Central memory CD8-positive, alpha-beta T cell (primary cell): ENCODE measurements at regions not wholly inside any gene's neighbourhood (a gene's known extent, or its start where the extent isn't known, plus 50 kb on each side); places are given as distances from the start of the nearest gene placed in this dataset.

Source experiments
- ATAC-seq: fragments of 150-1000 bp; cut with Tn5 transposase; replicated peaks from 2 replicates; pipeline ENCODE4 v1.10.0; 2022; ENCODE audit warnings: mild to moderate bottlenecking, moderate FRiP score, moderate number of reproducible peaks; ENCODE audit not compliant: poor library complexity, severe bottlenecking; ENCODE audit errors: extremely low read depth
- DNase-seq, 2 donors: peaks; one replicate each; pipeline ENCODE4 v3.0.0; 2021; ENCODE audit warnings: low spot score in 2 of 2
- H3K27ac Mint-ChIP-seq: one replicate; pipeline ENCODE4 v1.8.0; 2022; ENCODE audit warnings: low read depth, mild to moderate bottlenecking, moderate library complexity, mixed read lengths
- H3K27me3 Mint-ChIP-seq: one replicate; pipeline ENCODE4 v1.8.0; 2022; ENCODE audit warnings: mixed read lengths
- H3K36me3 Mint-ChIP-seq: one replicate; pipeline ENCODE4 v1.8.0; 2022; ENCODE audit warnings: mild to moderate bottlenecking, moderate library complexity, mixed read lengths; ENCODE audit not compliant: insufficient read depth
- H3K4me1 Mint-ChIP-seq: one replicate; pipeline ENCODE4 v1.8.0; 2022; ENCODE audit warnings: mixed read lengths
- H3K4me3 Mint-ChIP-seq: one replicate; pipeline ENCODE4 v1.8.0; 2022; ENCODE audit warnings: mild to moderate bottlenecking, moderate library complexity, mixed read lengths
- H3K9me3 Mint-ChIP-seq: one replicate; pipeline ENCODE4 v1.8.0; 2022; ENCODE audit warnings: mixed read lengths

GRCh38 chr3:166351461-166351860, 514.2 kb upstream of the BCHE start:
- H3K4me1 Mint-ChIP-seq: no peaks in the 10 kb centered on the region
- ATAC-seq (no peak), DNase-seq (no peak)
- no peaks in the 10 kb centered on the region for H3K36me3 Mint-ChIP-seq
- H3K4me3 Mint-ChIP-seq: no peak overlapping the region
- peaks cover 18% of the 10 kb centered on the region for H3K9me3 Mint-ChIP-seq
- H3K27me3 Mint-ChIP-seq: no peaks in the 10 kb centered on the region
- no peak overlapping the region for H3K27ac Mint-ChIP-seq

- Mint-ChIP-seq H3K4me1 (no peaks in the 10 kb centered on the region), H3K4me3 (no peak overlapping the region), H3K27ac (no peak overlapping the region), H3K9me3 (peaks cover 13% of the 10 kb centered on the region), H3K36me3 (no peaks in the 10 kb centered on the region), H3K27me3 (no peaks in the 10 kb centered on the region)
- DNase-seq: no peak
- ATAC-seq: no peak
Measured at GRCh38 chr3:166340604-166341266, 503.5 kb upstream of the BCHE start.

- Mint-ChIP-seq H3K36me3 (no peaks in the 10 kb centered on the region), H3K27ac (no peak overlapping the region), H3K4me1 (no peaks in the 10 kb centered on the region), H3K27me3 (no peaks in the 10 kb centered on the region), H3K9me3 (peaks cover 17% of the 10 kb centered on the region), H3K4me3 (no peak overlapping the region)
- no peak for ATAC-seq
- no peak for DNase-seq
Measured at GRCh38 chr3:166324401-166324800, 487.2 kb upstream of the BCHE start.

- Mint-ChIP-seq H3K4me3 (no peak overlapping the region), H3K27ac (no peak overlapping the region), H3K27me3 (no peaks in the 10 kb centered on the region), H3K4me1 (no peaks in the 10 kb centered on the region), H3K9me3 (peaks cover 6% of the 10 kb centered on the region), H3K36me3 (no peaks in the 10 kb centered on the region)
- ATAC-seq: no peak
- DNase-seq: no peak
Measured at GRCh38 chr3:166322391-166322790, 485.2 kb upstream of the BCHE start.

- Mint-ChIP-seq H3K27ac (no peak overlapping the region), H3K9me3 (peaks cover 11% of the 10 kb centered on the region), H3K4me3 (no peak overlapping the region), H3K4me1 (no peaks in the 10 kb centered on the region), H3K27me3 (no peaks in the 10 kb centered on the region), H3K36me3 (no peaks in the 10 kb centered on the region)
- no peak for DNase-seq
- no peak for ATAC-seq
Measured at GRCh38 chr3:166307756-166308350, 470.6 kb upstream of the BCHE start.

GRCh38 chr3:166304584-166304983, 467.4 kb upstream of the BCHE start:
- no peak overlapping the region for H3K27ac Mint-ChIP-seq
- ATAC-seq (no peak), DNase-seq (no peak)
- H3K27me3 Mint-ChIP-seq: no peaks in the 10 kb centered on the region
- H3K4me3 Mint-ChIP-seq: no peak overlapping the region
- H3K4me1 Mint-ChIP-seq: no peaks in the 10 kb centered on the region
- H3K9me3 Mint-ChIP-seq: peaks cover 24% of the 10 kb centered on the region
- H3K36me3 Mint-ChIP-seq: no peaks in the 10 kb centered on the region

GRCh38 chr3:166303681-166304080, 466.5 kb upstream of the BCHE start:
- DNase-seq (no peak), ATAC-seq (no peak)
- H3K4me3 Mint-ChIP-seq: no peak overlapping the region
- no peaks in the 10 kb centered on the region for H3K4me1 Mint-ChIP-seq
- no peaks in the 10 kb centered on the region for H3K27me3 Mint-ChIP-seq
- H3K9me3 Mint-ChIP-seq: peaks cover 28% of the 10 kb centered on the region
- no peak overlapping the region for H3K27ac Mint-ChIP-seq
- H3K36me3 Mint-ChIP-seq: no peaks in the 10 kb centered on the region

GRCh38 chr3:166302331-166302730, 465.1 kb upstream of the BCHE start:
- Mint-ChIP-seq H3K27ac (no peak overlapping the region), H3K9me3 (peaks cover 29% of the 10 kb centered on the region), H3K4me3 (no peak overlapping the region), H3K27me3 (no peaks in the 10 kb centered on the region), H3K4me1 (no peaks in the 10 kb centered on the region), H3K36me3 (peaks cover 2% of the 10 kb centered on the region)
- no peak for ATAC-seq
- no peak for DNase-seq

GRCh38 chr3:166296179-166296783, 459.1 kb upstream of the BCHE start:
- H3K4me3 Mint-ChIP-seq: no peak overlapping the region
- no peaks in the 10 kb centered on the region for H3K27me3 Mint-ChIP-seq
- H3K9me3 Mint-ChIP-seq: peaks cover 44% of the 10 kb centered on the region
- DNase-seq (no peak), ATAC-seq (no peak)
- H3K4me1 Mint-ChIP-seq: no peaks in the 10 kb centered on the region
- H3K27ac Mint-ChIP-seq: no peak overlapping the region
- H3K36me3 Mint-ChIP-seq: peaks cover 2% of the 10 kb centered on the region

- ATAC-seq: no peak
- H3K4me1 Mint-ChIP-seq: no peaks in the 10 kb centered on the region
- peaks cover 34% of the 10 kb centered on the region for H3K9me3 Mint-ChIP-seq
- no peak for DNase-seq
- H3K36me3 Mint-ChIP-seq: no peaks in the 10 kb centered on the region
- H3K27ac Mint-ChIP-seq: no peak overlapping the region
- no peak overlapping the region for H3K4me3 Mint-ChIP-seq
- H3K27me3 Mint-ChIP-seq: no peaks in the 10 kb centered on the region
Measured at GRCh38 chr3:166291186-166291955, 454.1 kb upstream of the BCHE start.

GRCh38 chr3:166285001-166285400, 447.8 kb upstream of the BCHE start:
- Mint-ChIP-seq H3K27me3 (no peaks in the 10 kb centered on the region), H3K9me3 (peaks cover 15% of the 10 kb centered on the region), H3K4me3 (no peak overlapping the region), H3K4me1 (no peaks in the 10 kb centered on the region), H3K27ac (no peak overlapping the region), H3K36me3 (no peaks in the 10 kb centered on the region)
- DNase-seq (no peak), ATAC-seq (no peak)

- Mint-ChIP-seq H3K27me3 (no peaks in the 10 kb centered on the region), H3K4me3 (no peak overlapping the region), H3K9me3 (peaks cover 21% of the 10 kb centered on the region), H3K4me1 (no peaks in the 10 kb centered on the region), H3K27ac (no peak overlapping the region), H3K36me3 (no peaks in the 10 kb centered on the region)
- DNase-seq (no peak), ATAC-seq (no peak)
Measured at GRCh38 chr3:166283840-166284239, 446.6 kb upstream of the BCHE start.

- Mint-ChIP-seq H3K4me1 (no peaks in the 10 kb centered on the region), H3K27ac (no peak overlapping the region), H3K4me3 (no peak overlapping the region), H3K9me3 (peaks cover 18% of the 10 kb centered on the region), H3K36me3 (no peaks in the 10 kb centered on the region), H3K27me3 (no peaks in the 10 kb centered on the region)
- DNase-seq: no peak
- ATAC-seq: no peak
Measured at GRCh38 chr3:166282931-166283330, 445.7 kb upstream of the BCHE start.
